Pancreas (tissue), 10 donors: ENCODE measurements at regions not wholly inside any gene's neighbourhood (a gene's known extent, or its start where the extent isn't known, plus 50 kb on each side); places are given as distances from the start of the nearest gene placed in this dataset.
A peak's percentile ranks its signal among the peaks of the same experiment; 100 is the strongest.

Source experiments
- ATAC-seq, 4 donors: fragments of 200-7000 bp; cut with Tn5 transposase; one replicate each; pipeline versions ENCODE4 v1.8.0 to v1.9.1; 2020; ENCODE audit warnings: mild to moderate bottlenecking in 4 of 4, moderate library complexity in 4 of 4
- DNase-seq, 6 donors: peaks; one replicate each; pipeline ENCODE4 v3.0.0-alpha.2; 2020
- FAIRE-seq: peaks from 2 replicates; lab custom pipeline; 2012; peaks lifted over from hg19 to GRCh38; lab: Jason Lieb, UNC
- H3K27ac ChIP-seq, 4 donors: fragments of 200-600 bp; sonication (generic); 1 replicate in 3 of 4; 2 replicates in 1 of 4; pipeline versions ENCODE4 v1.5.0 to v1.8.0; 2020
- H3K27me3 ChIP-seq, 4 donors: fragments of 200-600 bp; one replicate each; pipeline ENCODE4 v1.8.0; 2021
- H3K36me3 ChIP-seq, 3 donors: fragments of 200-600 bp; sonication (generic) in 1 of 3; one replicate each; pipeline versions ENCODE4 v1.5.0 to v1.8.0; 2020 to 2021
- H3K4me1 ChIP-seq, 3 donors: fragments of 200-600 bp; one replicate each; pipeline ENCODE4 v1.8.0; 2021
- H3K4me3 ChIP-seq, 4 donors: fragments of 200-600 bp; sonication (generic) in 2 of 4; one replicate each; pipeline versions ENCODE4 v1.5.0 to v1.8.0; 2020 to 2021
- H3K9me3 ChIP-seq, 4 donors: fragments of 200-600 bp; one replicate each; pipeline ENCODE4 v1.8.0; 2021
- CTCF ChIP-seq, 4 donors: fragments of 200-600 bp; sonication (generic) in 3 of 4; IDR thresholded peaks; one replicate each; pipeline versions ENCODE4 v1.5.0 to v1.8.0; 2021; ENCODE audit warnings: antibody characterized with exemption in 4 of 4
- WGBS, 2 donors: extraction: QIAGEN DNeasy Blood & Tissue Kit; methylation state at CpG; one replicate each; pipeline ENCODE4 v1.1.7; 2013; 5-methylcytosine and 5-hydroxymethylcytosine counted together
- intact Hi-C, 3 donors: fragments of 100-400 bp; cut with DNase I; formaldehyde crosslinking; loops; one replicate each; pipeline versions ENCODE4 v1.11.1 to v1.14.2; 2022
- donor health status: healthy with polysubstance abuse.
- donor health status: DM: no; HTN: no; CAD: no; lungs with moderate emphysema.
- donor health status: DM: no; HTN: no; CAD: no.
- donor health status: control.
- donor health status: control.
- donor health status: Bipolar disorder and iron deficiency.
- donor health status: DM: yes; HTN: yes; CAD: no.
- donor health status: DM: no; HTN: no; CAD: no.
- donor health status: DM: no; HTN: no; CAD: no.
- donor health status: DM: yes; HTN: yes; CAD: no.

- no peak overlapping the region for H3K4me3 ChIP-seq
- DNase-seq = no peak
- H3K4me1 ChIP-seq = no peaks in the 10 kb centered on the region
- no peak for TF ChIP-seq CTCF (IDR thresholded peaks at IDR 0.05)
- no peaks in the 10 kb centered on the region for H3K9me3 ChIP-seq
- H3K27ac ChIP-seq = no peak overlapping the region
- intact Hi-C loops = no loop called here
- H3K36me3 ChIP-seq = no peaks in the 10 kb centered on the region
- FAIRE-seq = no peak
- WGBS, 2 donors = 73 to 85% methylated on average over 17 to 18 of the region's 18 CpGs
- no peaks in the 10 kb centered on the region for H3K27me3 ChIP-seq
- ATAC-seq = no peak
These were observed 50.1 kb upstream of the JPH3 start for GRCh38 chr16:87552072-87552718.

DNA sequence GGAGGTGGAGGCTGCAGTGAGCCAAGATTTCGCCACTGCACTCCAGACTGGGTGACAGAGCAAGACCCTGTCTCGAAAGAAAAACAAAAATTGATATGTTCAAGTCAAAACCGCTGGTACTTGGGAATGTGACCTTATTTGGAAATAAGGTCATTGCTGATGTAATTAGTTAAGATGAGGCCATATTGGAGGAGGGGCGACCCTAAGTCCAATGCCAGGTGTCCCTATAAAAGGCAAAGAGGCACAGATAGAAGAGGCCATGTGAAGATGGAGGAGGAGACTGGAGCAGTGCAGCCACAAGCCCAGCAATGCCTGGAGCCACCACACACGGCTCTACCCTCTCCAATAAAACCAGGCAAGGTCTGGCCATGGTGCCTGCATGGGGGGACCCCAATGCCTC lies 50.8 kb upstream of the JPH3 start:
- DNase-seq (no peak), FAIRE-seq (no peak), ATAC-seq (no peak)
- no peak overlapping the region for H3K27ac ChIP-seq
- H3K9me3 ChIP-seq = no peaks in the 10 kb centered on the region
- no peaks in the 10 kb centered on the region for H3K4me1 ChIP-seq
- 53 to 59% methylated on average over 5 of the region's 5 CpGs for WGBS, 2 donors
- no peak overlapping the region for H3K4me3 ChIP-seq
- no peaks in the 10 kb centered on the region for H3K27me3 ChIP-seq
- TF ChIP-seq CTCF (IDR thresholded peaks at IDR 0.05) = no peak
- intact Hi-C loops = no loop called here
- H3K36me3 ChIP-seq = no peaks in the 10 kb centered on the region

DNA sequence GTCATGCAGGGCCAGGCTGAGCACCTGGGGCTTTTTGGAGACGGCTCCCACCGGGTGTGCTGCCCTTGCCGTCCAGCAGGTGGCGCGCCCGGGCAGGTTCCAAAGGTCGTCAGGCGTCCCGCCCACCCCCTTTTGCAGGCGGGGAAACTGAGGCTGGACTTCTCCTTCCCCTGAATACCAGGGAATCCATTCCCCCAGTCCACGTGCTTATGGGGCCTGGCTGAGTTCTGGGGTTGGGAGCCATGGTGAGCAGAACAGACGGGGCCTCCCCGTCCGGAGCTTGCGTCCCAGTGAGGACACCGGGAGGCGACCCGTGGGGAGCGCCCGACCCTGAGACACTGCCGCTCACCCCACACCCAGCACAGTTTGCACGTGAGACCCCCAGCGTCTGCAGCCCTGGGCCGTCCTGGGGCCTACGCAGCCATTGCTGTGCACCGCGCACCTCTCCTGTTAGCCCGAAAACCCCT lies 51.8 kb upstream of the JPH3 start:
- Histone ChIP-seq H3K4me3 (no peak overlapping the region), H3K27me3 (no peaks in the 10 kb centered on the region), H3K9me3 (no peaks in the 10 kb centered on the region), H3K27ac (no peak overlapping the region), H3K4me1 (no peaks in the 10 kb centered on the region), H3K36me3 (no peaks in the 10 kb centered on the region)
- FAIRE-seq (no peak), DNase-seq (peak in 4 of 6 donors; percentile 28 to 83 (median 51)), ATAC-seq (peak in 3 of 4 donors; percentile 73 to 90 (median 74))
- WGBS, 2 donors = 42 to 47% methylated on average over 26 to 28 of the region's 28 CpGs
- peak; percentile 85 to 90 (median 88) for TF ChIP-seq CTCF (IDR thresholded peaks at IDR 0.05)
- intact Hi-C loops = no loop called here

DNA sequence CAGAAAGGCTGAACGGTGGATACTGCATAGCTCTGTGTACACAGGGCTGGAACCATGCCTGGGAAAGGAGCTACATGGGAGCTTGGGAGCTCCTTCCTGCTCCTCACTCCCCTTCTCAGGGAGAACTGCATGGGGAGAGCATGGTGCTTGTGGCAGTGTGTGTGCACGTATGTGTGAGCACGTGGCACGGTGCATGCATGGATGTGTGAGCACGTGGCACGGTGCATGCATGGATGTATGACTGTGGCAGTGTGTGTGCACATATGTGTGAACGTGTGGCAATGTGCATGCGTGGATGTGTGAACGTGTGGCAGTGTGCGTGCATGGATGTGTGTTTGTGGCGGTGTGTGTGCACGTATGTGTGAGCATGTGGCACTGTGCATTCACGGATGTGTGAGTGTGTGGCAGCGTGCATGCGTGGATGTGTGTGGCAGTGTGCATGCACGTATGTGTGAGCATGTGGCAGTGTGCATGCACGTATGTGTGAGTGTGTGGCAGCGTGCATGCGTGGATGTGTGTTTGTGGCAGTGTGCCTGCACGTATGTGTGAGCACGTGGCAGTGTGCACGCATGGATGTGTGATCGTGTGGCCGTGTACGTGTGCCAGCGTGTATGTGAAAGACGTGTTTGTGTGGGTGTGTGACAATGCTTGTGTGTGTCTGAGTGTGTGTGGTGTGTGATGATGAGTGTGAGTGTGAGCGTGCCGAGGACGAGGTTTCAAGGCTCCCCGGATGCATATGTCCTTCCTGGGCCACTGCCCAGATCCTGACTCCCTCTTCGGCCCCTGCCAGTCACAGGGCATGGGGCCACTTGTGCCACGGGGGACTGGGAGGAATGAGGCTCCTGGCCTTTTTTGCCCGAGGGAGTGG lies 52.4 kb upstream of the JPH3 start:
- no peak for TF ChIP-seq CTCF (IDR thresholded peaks at IDR 0.05)
- H3K4me1 ChIP-seq = no peaks in the 10 kb centered on the region
- FAIRE-seq (no peak), DNase-seq (no peak), ATAC-seq (no peak)
- H3K4me3 ChIP-seq = no peak overlapping the region
- H3K36me3 ChIP-seq = no peaks in the 10 kb centered on the region
- no peaks in the 10 kb centered on the region for H3K27me3 ChIP-seq
- H3K9me3 ChIP-seq = no peaks in the 10 kb centered on the region
- H3K27ac ChIP-seq = no peak overlapping the region
- 52 to 60% methylated on average over 34 of the region's 34 CpGs for WGBS, 2 donors
- intact Hi-C loops = no loop called here
